GM21576 (cell line): ENCODE measurements at regions not wholly inside any gene's neighbourhood (a gene's known extent, or its start where the extent isn't known, plus 50 kb on each side); places are given as distances from the start of the nearest gene placed in this dataset.
"Not testable (repeated sequence)": the region's sequence is repeated elsewhere in the genome, so short reads cannot be mapped to it uniquely, and the experiment has no call there.

ENCODE experiments used
- ATAC-seq: cut with Tn5 transposase; IDR thresholded peaks from one replicate; pipeline ENCODE4 v1.9.1; 2021; ENCODE audit warnings: mild to moderate bottlenecking, moderate library complexity; ENCODE audit not compliant: unreplicated experiment

DNA sequence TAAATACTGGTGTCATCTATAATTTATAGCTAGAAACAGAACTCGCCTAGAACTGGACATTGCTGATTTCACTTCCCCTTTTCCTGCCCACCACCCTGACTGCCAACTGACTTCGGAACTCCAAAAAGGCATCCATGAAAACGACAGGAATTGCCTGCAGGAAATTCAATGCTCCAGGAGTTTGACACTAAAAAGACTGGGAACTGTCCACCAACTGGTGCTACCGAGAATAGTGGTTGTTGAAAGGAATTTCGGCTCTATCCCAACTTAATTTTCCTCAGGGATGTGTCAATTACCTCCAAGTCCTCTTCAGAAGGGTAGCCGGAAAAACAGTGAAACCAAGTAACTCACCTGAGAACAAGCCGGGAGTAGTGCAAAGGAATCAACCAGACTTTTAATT, 440.0 kb downstream of the PRELID2 start:
- not testable (repeated sequence) for ATAC-seq

DNA sequence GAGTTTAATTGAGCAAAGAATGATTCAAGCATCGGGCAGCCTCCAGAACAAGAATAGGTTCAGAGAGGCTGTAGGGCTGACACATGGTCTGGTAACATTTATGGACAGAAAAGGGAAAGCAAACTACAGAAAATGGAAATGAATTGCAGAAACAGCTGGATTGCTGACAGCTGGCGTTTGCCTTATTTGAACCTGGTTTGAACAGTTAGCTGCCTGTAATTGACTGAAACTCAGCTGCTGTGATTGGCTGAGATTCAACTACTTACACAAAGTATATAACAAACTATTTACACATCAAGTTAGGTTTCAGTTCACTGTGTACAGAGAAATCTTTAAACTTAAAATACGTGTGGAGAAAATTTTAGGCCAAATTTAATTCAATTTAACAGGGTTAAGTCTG, 441.7 kb downstream of the PRELID2 start:
- no peak for ATAC-seq

DNA sequence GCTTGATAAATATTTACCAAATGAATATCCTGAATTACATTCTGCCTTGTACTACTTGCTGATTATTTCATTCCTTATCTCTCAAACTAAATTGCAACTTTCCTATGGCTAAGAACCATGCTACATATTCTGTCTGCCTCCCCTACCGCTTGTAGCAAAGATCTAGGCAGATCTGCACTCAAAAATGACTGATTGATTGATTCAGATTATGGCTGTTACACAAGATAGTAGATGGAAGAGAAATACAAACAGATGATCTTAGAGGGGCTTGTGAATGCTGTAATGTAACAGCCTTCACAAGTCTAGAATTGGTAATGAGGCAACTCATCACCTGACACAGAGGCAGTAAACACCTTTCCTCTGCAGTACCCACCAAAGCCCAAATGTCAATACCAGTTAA, 446.1 kb downstream of the PRELID2 start:
- no peak for ATAC-seq

DNA sequence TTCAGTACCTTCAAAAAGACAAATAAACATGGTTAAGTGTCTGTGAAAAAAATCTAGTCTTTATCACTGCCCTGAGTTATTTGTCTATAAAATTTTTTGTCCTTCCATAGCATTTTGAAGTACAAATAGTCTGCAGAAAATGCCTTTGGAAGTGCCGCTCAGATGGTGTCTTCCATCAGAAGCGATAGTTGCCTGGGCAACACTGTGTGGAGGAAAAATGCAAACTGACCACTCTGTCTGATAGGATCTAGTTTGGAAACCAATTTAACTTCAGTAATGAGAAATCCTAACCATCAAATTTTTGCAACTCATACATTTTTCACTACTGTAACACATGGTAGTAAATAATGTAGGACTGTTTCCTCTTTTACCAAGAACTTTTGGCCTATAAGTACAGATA, 449.9 kb downstream of the PRELID2 start:
- ATAC-seq, result no peak

DNA sequence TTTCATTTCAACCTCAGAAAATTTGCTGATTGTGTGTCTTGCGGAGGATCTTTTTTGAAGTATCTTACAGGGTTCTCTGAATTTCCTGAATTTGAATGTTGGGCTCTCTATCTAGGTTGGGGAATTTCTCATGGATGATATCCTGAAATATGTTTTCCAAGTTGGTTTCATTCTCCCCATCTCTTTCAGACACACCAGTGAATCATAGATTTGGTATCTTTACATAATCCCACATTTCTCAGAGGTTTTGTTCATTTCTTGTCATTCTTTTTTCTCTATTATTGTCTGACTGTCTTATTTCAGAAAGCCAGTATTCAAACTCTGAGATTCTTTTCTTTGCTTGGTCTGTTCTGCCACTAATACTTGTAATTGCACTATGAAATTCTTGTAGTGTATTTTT, 456.9 kb downstream of the PRELID2 start:
- ATAC-seq, result no peak

DNA sequence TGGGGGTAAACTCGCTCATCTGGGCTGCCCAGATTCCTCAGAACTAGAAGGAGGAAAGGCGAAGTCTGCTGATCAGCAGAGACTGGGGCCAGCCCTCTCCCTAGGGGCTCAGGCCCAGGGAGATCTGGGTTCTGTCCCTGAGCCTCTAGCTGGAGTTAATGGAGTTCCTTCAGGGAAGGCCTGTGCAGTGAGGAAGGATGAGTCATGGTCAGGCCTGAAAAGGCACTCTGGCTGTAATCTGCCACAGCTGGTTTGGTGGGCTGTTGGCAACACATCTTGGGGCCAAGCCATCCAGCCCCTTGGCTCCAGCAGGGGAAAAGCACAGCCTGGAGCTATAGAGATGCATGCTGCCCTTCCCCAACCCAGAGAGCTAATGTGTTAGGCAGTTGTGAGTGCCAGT, 459.6 kb downstream of the PRELID2 start:
- ATAC-seq, result no peak

DNA sequence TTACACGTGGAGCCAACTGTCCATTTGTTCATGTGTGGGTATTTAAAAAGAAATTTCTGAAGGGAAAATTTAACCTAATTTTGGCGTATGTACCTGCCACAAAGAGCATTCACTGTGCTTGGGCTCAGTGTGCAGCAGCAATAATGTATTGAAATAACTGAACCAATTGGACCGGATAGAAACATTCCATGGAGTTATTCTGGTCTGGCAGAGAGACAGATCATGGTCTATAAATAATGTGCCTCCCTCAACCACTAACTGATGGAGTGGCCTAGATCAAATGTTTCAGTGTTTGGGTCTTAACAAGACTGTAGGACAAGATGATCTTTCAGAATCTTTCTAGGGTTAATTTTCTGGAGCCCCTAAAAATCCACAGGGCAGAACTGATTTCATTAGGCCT, 469.7 kb downstream of the PRELID2 start:
- ATAC-seq, result no peak

DNA sequence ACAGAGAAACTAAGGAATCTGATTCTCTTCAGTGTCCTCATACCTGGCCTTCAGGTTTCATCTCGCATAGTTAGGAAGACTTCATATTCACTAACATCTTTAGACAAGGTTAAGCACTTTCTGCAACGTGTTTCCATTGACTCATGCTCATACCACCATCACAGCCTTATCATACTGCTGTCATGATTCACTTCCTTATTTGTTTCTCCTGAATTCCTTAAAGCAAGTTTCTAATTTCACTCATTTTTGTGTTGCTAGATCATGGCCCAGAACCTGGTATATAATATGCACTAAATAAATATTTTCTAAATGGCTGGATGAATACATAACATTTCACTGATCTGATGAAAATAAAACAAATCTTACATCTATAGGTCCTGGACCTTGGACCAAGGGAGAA, 472.9 kb downstream of the PRELID2 start:
- no peak for ATAC-seq

DNA sequence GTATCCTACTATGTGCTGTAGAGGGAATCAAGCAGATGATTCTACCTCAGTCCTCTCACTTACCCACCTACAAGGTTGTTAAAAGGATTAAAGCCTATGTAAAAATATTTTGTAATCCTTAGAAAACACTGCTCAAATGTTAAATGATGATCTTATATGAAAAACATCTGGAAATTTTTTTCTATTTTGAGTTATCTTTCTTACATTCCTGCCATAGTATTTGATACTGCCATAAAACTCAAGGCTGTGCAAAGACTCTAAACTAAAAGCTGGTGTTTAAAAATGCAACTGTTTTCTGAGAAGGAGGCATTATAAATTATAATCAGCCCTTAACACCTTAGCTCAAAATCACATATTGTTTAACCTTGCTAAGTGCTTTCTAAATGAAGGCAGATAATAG, 474.2 kb downstream of the PRELID2 start:
- no peak for ATAC-seq

DNA sequence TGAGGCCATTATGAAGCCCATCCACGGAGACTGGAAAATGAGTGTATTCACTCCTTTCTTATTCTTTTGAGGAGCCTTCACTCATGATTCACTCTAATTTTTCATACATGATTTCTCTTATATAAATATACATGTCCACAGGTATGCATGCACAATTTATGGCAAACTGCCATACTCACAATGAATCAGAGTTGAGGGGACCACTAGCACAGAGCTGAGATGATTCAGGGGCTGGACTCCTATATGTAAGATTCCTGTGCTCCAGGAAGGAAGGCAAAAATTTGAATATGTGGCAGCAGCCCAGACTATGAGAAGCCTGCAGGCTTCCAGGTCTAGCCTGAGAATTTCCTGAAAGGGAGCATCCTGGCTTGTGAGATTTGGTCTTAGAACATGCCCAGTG, 484.6 kb downstream of the PRELID2 start:
- ATAC-seq, result no peak

DNA sequence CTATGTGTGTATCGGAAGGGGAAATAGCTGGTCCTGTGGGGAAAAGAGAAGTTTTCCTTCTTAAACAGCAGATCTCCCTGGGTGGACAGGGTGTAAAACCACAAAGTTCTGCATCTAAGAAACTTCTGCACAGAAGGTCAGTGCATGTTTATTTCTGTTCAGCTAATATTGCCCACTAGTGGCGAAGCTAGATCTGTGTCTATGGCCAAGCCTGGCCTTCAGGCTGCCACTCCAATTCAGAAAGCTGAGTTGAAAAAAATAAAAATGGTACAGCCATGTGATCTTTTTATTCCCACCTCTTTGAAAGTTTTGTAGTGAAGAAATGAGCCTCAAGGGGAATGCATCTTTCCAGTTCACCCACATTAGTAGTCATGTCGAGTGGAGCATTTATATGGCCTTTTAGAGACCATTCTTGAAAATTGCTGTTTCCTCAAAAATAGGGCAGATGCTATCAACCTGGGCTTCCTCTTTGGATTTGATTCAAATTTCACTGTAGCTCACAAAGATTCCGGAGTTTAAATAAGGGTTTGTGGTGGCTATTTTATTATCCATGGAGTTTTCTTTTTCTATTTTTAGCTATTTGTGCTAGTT, 488.0 kb downstream of the PRELID2 start:
- ATAC-seq, result no peak

DNA sequence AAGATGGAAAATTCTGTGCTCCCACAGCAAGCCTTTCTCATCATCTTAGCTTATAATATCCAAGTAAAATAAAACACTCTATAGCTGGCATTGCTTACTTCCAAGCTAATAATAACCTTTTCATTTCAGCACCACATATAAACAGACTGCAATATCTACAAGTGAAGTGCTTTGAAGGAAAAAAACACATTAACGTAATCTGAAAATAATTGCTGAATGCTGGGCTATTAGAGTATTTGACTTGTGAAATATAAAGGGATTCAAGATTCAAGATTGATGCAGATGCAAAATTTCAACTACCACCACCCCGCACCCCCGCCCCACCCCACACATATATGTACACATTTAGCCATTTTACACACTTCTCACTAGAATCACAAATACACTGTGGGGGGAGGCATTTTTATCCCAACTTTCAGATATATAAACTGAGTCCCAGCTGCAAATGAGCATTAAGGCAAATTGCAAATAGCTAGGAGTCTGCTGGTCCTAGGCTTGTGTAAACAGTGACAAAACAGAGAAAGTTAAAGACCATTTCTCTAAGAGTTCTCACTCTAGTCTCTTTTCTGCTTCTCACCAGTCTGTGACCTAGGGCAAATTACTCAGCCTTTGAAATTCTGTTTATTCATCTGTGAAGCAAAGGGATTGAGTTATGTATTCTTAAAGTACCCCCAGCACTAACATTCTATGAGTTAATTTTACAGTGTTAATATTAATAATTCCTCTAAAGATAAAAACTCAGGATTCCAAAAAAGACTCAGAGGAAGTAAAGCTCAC, 489.4 kb downstream of the PRELID2 start:
- no peak for ATAC-seq

DNA sequence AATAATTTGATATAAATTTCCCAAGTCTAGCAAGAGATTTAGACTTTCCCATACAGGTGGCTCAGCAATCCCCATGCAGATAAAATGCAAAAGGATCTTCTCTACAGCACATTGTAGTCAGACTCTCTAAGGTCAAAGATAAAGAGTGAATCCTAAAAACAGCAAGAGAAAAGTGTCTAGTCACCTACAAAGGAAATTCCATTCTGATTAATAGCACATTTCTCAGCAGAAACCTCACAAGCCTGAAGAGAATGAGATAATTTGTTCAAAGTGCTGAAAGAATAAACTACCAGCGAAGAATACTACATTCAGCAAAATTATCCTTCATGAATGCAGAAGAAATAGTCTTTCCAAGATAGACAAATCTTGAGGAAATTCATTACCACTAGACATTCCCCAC, 493.3 kb downstream of the PRELID2 start:
- no peak for ATAC-seq

DNA sequence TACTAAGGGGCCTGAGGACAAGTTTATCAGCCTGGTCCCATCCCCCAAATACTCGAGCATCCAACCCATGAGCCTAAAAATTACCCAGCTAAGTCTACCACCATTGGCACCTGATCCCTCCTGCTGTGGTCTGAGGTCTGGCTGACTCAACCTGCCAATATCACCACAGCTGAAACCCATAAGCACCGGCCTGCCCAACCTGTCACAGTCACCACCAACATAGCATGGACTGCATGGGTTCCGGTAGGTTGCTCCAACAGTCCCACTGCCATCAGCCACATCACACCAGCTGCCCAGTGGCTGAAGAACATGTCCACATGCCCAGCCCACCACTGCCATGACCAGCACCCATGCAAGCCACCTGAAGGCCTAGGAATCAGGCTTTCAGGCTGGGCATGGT, 495.0 kb downstream of the PRELID2 start:
- no peak for ATAC-seq

DNA sequence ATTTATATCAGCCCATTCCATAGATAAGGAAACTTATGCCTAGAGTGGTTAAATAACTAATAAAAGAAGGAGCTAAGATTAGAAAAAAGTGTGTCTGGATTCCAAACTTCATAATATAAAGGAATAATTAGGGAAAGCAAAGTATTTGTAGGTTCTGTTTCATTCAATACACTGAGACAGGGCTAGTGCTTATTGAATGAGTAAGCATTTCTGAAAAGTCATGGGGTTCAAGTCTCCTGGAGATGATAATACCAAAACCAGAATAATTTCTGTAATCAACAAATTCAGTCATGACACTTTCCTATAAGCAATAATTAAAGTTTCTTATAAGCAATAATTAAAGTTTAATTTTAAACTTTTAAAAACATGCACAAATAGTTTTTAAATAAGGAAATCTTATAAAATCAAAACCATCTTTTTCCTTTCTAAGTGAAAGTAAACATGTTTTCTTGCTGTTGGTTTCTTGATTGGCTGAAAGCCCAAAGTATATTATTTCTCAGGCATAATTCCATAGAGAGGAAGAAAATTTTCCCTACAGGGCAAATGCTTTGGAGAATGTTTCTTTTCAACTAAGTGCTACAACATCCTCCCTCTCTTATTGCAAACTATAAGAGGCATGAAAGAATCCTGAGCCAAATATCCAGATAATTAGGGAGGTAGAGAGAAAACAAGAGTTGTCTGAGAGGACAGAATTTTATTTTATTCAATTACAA, 510.2 kb downstream of the PRELID2 start:
- ATAC-seq, result no peak

DNA sequence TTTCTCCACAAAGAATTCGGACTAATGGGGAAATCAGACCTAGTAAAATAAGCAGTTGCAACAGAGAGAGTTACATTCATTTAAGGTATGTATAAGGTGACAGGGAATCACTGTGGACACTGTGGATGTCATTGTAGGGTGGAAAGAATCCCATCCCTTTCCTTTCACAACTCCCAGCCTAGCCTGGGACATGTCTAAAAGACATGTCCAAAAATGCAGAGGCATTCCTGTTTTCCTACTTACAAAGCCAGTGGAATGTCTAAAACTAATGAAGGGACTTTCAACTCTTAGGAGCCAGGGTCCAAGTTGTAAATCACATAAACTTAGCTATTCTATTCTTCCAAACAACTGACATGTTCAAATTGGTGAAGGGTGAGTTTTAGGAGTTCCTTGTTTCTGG, 511.0 kb downstream of the PRELID2 start:
- ATAC-seq, result no peak

DNA sequence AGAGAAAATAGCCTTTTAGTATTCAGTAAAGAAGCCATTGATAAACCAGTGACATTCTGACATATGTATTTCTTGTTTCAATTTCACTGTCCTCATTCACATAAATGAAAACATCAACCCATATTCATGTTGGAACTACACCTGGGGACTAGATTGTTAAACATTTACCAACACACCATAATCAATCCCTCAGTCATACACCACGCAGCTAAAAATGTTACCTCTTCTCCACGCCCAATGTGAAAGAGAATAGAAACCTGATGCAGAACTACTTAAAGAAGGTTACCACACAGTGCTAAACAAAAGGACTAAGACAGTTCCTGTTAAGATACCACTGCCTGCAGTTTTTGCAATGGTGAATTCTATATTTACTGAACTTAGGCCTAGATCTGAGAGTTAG, 518.9 kb downstream of the PRELID2 start:
- no peak for ATAC-seq

DNA sequence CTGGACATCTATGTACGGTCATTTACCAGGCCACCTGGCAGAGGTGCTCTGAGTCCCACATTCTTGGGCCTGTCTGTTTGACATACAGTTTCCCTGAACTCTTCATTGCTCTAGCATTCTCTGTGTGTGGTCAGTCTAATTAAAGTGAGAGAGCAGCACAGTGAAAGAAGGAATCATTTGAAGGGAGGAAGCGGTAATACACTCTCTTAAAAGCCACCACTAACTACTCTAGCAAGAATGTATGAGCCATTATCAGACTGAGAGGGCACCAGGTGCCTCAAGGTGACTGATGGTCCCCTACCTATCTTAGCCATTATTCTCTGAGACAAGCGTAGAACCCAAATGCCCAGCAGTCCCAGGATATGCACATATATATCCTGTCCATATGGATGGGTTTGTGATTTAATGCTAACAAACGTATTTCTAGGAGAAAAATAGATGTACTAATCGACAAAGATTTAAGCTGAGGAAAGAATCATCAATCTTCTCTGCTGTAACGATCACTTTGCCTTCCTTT, 527.2 kb downstream of the PRELID2 start:
- no peak for ATAC-seq

DNA sequence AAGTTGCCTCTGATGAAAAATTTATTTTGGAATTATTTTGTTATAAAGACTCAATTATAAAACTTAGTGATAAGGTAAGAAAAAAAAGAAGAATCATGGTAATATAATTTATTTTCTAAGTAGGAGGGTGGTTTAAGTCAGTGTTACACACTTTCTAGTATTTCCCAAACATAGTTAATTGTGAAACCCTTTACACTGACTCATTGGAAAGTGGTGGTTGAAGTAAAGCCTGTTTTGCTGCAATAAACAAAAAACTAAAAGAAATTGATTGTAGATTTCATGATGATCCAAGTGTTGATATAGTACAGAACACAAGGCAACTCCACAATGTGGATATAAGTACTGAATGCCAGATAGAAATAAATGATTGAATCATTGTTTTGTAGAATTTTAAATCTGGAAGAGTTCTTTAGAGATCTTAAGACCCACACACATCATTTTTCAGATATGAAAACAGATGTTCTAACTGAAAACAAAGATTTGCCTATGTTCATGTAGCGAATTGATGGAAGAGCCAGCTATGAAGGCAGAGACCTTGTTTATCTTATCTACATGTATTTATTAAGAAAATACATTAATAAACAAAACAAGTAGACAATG, 539.8 kb downstream of the PRELID2 start:
- no peak for ATAC-seq

DNA sequence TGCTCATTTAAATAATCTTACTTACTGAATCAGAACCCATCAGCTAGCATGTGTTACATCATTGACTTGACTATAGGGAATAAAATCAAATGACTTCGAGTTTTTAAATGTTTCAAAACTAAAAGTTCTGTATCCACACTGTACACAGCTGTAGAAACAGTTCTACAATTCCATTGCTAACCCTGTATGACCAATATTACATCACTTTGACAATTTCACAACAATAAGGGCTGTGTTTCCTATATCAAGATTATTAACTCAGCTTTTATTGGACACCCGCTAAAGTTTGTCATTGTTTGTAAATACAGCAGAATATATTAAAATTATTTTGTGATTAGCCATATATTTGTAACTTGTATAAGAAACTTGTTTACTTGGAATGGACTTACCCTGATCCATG, 540.8 kb downstream of the PRELID2 start:
- ATAC-seq, result no peak

DNA sequence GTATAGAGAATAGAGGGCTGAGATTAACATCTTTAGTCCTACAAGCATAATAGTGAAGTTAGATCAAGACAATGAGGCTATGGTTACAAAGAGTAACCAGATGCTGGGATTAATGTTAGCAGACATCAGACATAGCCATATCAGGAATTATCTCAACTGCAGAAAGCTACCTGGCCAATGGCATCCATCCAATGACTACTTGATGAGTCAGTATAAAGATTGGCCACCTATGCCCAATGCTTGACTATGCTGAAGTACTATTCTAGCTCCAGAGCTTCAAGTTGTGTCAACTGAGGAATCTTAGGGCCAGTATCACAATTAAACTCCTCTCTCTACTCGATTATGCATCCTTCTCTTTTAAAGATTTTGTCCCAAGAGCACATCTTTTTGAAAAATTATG, 541.4 kb downstream of the PRELID2 start:
- ATAC-seq, result no peak

DNA sequence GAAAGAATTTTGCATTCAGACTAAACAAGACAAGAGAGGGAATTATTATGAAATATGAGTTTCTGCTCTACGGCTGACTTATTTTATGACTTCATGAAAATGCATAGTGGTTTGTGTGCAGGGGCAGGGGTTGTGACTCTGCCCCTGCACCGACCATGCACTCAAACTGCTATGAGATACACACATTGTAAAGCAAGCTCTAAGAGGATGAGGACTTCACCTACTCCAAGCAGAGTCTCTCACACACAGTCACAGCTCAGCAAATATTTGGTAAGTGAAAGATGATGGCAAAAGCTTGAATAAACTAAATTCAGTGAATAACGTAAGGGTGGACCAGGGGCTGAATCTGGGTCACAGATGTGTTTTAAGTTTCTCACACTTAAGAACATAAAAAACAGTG, 542.9 kb downstream of the PRELID2 start:
- ATAC-seq, result no peak
